Activated T-cell treated with anti-CD3 and anti-CD28 coated beads, Interleukin-2, amount 50 U/mL, for 4 hours (primary cell): ENCODE measurements at regions not wholly inside any gene's neighbourhood (a gene's known extent, or its start where the extent isn't known, plus 50 kb on each side); places are given as distances from the start of the nearest gene placed in this dataset.

Experiments
- ATAC-seq, 2 donors: fragments of 200-7000 bp; cut with Tn5 transposase; one replicate each; pipeline ENCODE4 v1.10.0; 2021
- DNase-seq: peaks from one replicate; pipeline ENCODE4 v3.0.0-alpha.2; 2020
- H3K27me3 Mint-ChIP-seq: one replicate; pipeline ENCODE4 v1.8.0; 2021; ENCODE audit warnings: low read depth, mixed read lengths
- H3K36me3 Mint-ChIP-seq: one replicate; pipeline ENCODE4 v1.8.0; 2022; ENCODE audit warnings: mixed read lengths; ENCODE audit not compliant: insufficient read depth
- H3K4me1 Mint-ChIP-seq: one replicate; pipeline ENCODE4 v1.8.0; 2021; ENCODE audit warnings: low read depth, mixed read lengths
- H3K4me3 Mint-ChIP-seq: one replicate; pipeline ENCODE4 v1.8.0; 2021; ENCODE audit warnings: mild to moderate bottlenecking, moderate library complexity, mixed read lengths
- H3K9me3 Mint-ChIP-seq: one replicate; pipeline ENCODE4 v1.8.0; 2021; ENCODE audit warnings: mixed read lengths

DNA sequence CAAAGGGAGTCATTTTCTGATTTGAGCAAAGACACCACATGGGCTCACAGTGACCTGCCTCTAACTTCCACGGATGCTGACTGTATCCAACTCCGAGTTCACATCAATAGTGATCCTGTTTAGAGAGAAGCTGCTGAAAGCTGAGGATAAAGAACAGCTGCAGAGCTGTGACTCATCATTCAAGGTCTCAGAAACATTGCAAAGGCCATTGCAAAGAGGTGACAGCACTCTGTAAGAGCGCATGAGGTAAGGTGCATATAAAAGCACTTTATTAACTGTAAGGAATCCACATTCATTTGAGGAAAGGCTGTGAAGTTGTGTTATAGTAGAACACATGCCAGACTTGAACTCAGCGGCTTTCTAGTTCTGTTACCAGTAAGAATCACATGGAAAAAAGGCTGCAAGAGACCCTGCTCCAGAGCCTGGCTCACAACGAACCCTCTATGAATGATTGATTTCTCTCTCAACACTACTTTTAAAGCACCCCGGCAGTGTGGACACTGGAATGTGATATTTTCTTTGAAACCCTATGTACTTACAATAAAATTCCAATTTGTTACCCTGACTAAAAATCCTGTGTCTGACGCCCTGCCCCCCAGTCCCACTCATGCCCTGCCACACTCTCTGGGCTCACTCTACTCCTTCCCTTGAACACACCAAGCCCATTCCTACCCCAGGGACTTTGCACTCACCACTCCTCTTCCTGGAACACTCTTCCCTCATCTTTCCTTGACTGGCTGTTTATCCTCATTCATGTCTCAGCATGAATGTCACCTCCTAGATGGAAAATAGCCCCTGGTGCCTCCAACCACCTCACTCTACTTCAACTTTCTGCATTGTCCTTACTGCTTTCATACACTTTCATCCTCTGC is 111.2 kb downstream of the LSM3 start:
- H3K27me3 Mint-ChIP-seq = peaks cover 5% of the 10 kb centered on the region
- ATAC-seq = no peak
- no peaks in the 10 kb centered on the region for H3K4me1 Mint-ChIP-seq
- no peak for DNase-seq
- H3K36me3 Mint-ChIP-seq = no peaks in the 10 kb centered on the region
- no peak overlapping the region for H3K4me3 Mint-ChIP-seq
- no peaks in the 10 kb centered on the region for H3K9me3 Mint-ChIP-seq

DNA sequence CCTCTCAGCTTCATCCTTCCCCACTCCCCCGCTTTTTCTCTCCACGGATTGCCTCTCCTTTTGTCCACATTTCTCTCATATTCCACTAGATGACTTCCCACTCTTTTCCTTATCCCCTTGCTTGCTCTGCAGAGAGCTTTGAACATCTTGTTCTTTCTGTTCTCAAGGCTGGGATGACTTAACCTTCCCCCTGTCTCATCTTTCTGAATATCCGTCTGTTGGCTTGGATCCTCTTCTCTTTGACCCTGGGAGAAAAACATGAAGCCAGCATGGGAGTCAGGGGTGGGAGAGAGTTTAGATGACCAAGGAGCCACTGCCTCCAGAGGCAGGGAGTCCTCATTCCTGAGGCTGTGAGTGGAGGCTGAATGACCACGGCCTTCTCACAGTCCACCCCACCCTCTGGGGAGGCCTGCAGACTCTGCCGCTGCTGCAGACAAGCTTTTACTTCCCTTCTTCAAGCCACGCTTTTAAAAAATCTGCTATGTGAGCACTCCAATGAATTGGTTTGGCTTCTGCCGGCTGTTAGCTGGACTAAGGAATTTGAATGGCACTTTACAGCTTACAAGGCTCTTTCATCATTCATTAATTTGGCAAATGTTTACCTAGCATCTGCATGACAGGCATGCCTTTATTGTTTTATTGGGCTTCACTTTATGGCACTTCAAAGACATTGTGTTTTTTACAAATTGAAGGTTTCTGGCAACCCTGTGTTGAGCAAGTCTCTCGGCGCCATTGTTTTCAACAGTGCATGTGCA is 111.6 kb upstream of the SLC6A6 start:
- Mint-ChIP-seq H3K4me1 (no peaks in the 10 kb centered on the region), H3K27me3 (peaks cover 5% of the 10 kb centered on the region), H3K9me3 (no peaks in the 10 kb centered on the region), H3K4me3 (no peak overlapping the region), H3K36me3 (no peaks in the 10 kb centered on the region)
- DNase-seq (no peak), ATAC-seq (no peak)

DNA sequence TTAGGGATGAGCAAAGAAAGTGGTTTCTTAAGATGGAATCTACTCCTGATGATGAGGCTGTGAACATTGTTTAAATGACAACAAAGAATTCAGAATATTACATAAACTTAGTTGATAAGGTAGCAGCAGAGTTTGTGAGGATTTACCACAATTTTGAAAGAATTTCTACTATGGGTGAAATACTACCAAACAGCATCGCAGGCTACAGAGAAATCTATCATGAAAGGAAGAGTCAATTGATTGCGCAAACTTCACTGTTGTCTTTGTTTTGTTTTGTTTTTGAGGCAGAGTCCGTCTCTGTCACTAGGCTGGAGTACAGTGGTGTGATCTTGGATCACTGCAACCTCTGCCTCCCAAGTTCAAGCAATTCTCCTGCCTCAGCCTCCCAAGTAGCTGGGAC is 107.4 kb upstream of the SLC6A6 start:
- Mint-ChIP-seq H3K27me3 (peaks cover 16% of the 10 kb centered on the region), H3K36me3 (no peaks in the 10 kb centered on the region), H3K9me3 (no peaks in the 10 kb centered on the region), H3K4me3 (no peak overlapping the region), H3K4me1 (no peaks in the 10 kb centered on the region)
- no peak for ATAC-seq
- no peak for DNase-seq

DNA sequence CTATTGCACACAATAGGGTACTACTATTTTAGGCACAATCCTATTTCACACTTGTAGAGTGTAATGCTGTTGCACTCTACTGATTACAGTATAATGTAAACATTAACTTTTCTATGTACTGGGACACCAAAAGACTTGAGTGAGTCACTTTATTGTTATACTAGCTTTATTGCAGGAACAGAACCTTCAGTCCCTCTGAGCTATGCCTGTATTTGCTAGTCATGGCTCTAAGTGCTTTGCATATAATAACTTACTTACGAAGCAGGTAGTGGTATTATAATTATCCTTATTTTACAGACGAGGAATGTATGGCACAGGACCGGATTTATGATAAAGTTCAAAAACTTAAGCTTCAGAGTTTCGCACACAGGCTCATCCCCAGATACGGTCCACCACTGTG is 106.6 kb upstream of the SLC6A6 start:
- ATAC-seq = no peak
- Mint-ChIP-seq H3K4me1 (no peaks in the 10 kb centered on the region), H3K27me3 (peaks cover 11% of the 10 kb centered on the region), H3K4me3 (no peak overlapping the region), H3K36me3 (no peaks in the 10 kb centered on the region), H3K9me3 (no peaks in the 10 kb centered on the region)
- no peak for DNase-seq

DNA sequence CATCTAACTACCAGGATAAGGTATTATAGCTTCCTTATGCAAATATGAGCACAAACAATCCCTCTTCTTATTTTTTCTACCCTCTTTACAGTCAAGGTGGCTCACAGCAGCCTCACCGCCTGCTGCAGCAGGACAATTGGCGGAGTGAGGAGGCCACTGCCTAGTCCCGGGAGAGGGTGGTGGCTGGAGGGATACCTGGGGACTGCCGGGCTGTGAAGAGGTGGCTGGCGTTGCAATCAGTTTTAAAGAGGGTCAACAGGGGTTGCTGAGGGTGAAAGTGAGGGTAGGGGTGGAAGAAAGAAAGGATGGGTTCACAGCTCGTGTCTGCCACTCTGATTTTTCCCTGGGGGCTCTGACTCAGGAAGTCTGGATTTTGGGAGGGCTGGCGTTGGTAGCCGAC is 105.1 kb upstream of the SLC6A6 start:
- Mint-ChIP-seq H3K4me3 (no peak overlapping the region), H3K27me3 (peaks cover 11% of the 10 kb centered on the region), H3K36me3 (no peaks in the 10 kb centered on the region), H3K4me1 (no peaks in the 10 kb centered on the region), H3K9me3 (no peaks in the 10 kb centered on the region)
- DNase-seq = no peak
- no peak for ATAC-seq

DNA sequence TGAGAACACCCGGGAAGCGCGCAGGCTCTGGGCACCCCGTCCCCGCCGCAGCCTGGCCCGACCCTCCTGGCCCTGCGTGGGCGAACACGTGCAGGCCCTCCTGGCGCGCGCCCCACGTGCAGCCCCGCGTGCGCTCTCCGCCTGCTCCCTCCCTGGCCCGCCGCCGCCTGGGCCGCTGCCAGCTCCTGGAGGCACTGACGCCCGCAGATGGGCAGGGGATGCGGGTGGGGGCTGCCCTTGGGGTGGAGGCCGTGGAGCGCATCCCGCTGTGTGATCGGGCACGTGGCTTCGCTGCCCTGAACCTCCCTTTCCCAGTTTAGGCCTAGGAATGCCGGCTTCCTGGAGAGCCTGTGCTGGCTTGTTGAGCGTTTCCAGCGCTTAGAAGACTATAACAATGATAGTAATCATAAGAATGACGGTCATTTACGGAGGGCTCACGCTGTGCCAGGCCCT is 104.6 kb upstream of the SLC6A6 start:
- no peaks in the 10 kb centered on the region for H3K36me3 Mint-ChIP-seq
- H3K4me1 Mint-ChIP-seq = no peaks in the 10 kb centered on the region
- ATAC-seq (no peak), DNase-seq (no peak)
- no peak overlapping the region for H3K4me3 Mint-ChIP-seq
- H3K27me3 Mint-ChIP-seq = peaks cover 11% of the 10 kb centered on the region
- no peaks in the 10 kb centered on the region for H3K9me3 Mint-ChIP-seq

DNA sequence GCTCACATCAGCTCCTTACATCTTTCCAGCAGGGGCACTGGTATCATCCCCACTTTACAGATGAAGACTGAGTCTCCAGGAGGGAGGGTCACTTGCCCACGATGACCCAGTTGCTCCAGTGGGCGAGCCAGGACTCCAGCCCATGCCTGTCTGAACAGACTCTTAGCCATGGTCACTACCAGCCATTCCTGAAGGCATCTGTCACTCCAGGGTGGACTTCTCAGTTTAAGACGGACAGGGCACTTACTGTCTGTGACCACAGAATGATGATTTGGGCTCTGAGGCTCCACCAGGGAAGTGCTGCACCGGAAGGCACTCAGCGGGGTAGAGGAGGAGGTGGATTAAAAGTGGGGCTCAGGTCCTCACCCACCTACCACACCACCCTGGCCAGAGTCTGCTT is 104.0 kb upstream of the SLC6A6 start:
- H3K9me3 Mint-ChIP-seq = no peaks in the 10 kb centered on the region
- peaks cover 11% of the 10 kb centered on the region for H3K27me3 Mint-ChIP-seq
- no peak overlapping the region for H3K4me3 Mint-ChIP-seq
- ATAC-seq (no peak), DNase-seq (no peak)
- peaks cover 4% of the 10 kb centered on the region for H3K4me1 Mint-ChIP-seq
- no peaks in the 10 kb centered on the region for H3K36me3 Mint-ChIP-seq

DNA sequence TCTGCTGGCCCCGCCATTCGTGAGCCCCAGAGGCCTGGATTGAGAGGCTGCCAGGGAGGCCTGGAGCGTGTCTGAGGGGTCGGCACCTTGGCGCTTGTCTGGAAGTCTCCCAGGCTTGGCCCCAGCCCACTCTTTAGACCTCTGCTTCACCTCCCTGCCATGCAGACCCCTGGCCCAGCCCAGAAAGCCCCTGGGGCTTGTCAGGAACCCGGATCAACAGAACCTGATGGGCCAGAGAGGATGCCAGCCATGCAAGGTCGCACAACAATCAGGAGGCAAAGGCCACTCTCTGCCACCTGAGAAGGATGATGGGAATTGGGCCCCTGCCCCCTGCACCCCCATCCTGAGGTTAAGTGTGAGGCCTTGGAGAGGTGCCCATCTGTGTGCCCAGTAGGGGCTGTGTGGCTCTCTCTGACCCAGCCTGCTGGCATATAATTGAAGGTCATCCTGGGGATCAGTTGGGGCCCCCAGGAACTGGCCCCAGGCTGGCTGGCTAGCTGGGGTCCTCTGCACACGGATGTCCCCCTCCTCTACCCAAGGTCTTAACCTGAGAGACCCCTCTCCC is 103.3 kb upstream of the SLC6A6 start:
- Mint-ChIP-seq H3K9me3 (no peaks in the 10 kb centered on the region), H3K36me3 (no peaks in the 10 kb centered on the region), H3K4me3 (no peak overlapping the region), H3K4me1 (peaks cover 8% of the 10 kb centered on the region), H3K27me3 (peaks cover 11% of the 10 kb centered on the region)
- DNase-seq = no peak
- no peak for ATAC-seq

DNA sequence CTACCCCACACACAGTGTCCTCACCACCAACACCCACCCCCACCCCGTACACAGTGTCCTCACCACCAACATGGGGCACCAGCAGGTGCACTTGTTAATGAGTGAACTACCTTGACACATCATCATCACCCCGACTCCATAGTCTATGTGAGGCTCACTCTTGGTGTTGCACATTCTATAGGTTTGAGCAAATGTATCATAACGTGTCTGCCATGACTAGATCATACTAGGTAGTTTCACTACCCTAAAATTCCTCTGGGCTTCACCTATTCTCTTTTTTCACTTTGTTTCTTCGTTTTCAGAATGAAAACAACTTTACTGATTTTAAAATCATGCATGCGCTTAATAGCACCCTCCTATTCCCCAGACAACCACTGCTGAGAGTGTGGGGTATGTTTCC is 102.6 kb upstream of the SLC6A6 start:
- Mint-ChIP-seq H3K27me3 (peaks cover 11% of the 10 kb centered on the region), H3K4me1 (peaks cover 8% of the 10 kb centered on the region), H3K36me3 (no peaks in the 10 kb centered on the region), H3K4me3 (no peak overlapping the region), H3K9me3 (no peaks in the 10 kb centered on the region)
- DNase-seq (no peak), ATAC-seq (no peak)

DNA sequence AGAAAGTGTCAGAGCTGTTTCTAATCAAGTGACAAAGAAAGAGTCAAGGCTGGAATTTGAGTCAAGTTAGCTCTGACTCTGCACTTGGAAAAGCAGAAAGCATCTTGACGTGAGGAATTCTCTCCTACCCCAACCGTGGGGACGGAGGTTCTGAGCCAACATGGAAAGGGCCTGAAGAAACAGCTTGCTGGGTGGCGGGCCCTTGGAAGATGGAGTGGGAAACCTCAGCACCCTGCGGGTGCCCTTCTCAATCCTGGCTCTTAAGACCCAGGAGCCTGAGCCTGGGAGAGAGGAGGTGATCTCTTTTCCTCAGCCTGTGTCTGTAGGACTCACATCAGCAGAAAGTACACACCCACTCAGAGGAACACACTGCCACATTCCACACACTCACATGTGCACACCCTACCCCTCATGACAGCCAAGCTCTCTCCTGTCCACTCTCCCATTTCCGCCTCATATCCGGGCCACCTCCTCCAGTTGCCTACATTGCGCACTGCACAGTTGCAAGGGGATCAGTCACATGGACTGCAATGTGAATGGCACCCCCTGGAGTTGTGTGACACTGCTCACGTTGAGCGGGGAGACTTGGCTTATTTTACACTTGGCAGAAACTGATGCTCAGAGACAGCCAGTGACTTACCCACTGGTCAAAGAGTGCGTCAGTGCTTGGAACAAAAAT is 101.5 kb upstream of the SLC6A6 start:
- H3K4me1 Mint-ChIP-seq = peaks cover 8% of the 10 kb centered on the region
- no peaks in the 10 kb centered on the region for H3K9me3 Mint-ChIP-seq
- peaks cover 13% of the 10 kb centered on the region for H3K27me3 Mint-ChIP-seq
- no peak overlapping the region for H3K4me3 Mint-ChIP-seq
- no peaks in the 10 kb centered on the region for H3K36me3 Mint-ChIP-seq
- DNase-seq (no peak), ATAC-seq (no peak)

DNA sequence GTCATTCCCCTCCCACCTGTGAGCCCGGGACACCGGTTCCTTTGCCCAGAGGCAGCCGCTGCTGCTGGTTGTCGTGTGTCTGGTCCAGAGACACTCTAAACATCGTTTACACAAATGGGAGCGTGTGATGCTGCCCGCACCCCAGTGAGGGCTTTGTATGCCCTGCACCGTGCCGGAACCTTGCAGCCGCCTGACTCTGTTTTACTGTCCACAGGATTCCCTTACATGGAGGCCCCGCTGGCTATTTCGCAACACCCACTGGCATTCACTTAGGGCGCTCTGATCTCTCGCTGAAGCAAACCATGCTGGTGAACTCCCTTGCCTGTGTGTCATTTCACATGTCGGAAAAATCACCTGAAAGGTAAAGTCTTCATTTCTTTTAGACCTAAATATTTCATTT is 100.8 kb upstream of the SLC6A6 start:
- Mint-ChIP-seq H3K9me3 (no peaks in the 10 kb centered on the region), H3K27me3 (peaks cover 12% of the 10 kb centered on the region), H3K4me3 (no peak overlapping the region), H3K4me1 (peaks cover 8% of the 10 kb centered on the region), H3K36me3 (no peaks in the 10 kb centered on the region)
- DNase-seq (no peak), ATAC-seq (no peak)

DNA sequence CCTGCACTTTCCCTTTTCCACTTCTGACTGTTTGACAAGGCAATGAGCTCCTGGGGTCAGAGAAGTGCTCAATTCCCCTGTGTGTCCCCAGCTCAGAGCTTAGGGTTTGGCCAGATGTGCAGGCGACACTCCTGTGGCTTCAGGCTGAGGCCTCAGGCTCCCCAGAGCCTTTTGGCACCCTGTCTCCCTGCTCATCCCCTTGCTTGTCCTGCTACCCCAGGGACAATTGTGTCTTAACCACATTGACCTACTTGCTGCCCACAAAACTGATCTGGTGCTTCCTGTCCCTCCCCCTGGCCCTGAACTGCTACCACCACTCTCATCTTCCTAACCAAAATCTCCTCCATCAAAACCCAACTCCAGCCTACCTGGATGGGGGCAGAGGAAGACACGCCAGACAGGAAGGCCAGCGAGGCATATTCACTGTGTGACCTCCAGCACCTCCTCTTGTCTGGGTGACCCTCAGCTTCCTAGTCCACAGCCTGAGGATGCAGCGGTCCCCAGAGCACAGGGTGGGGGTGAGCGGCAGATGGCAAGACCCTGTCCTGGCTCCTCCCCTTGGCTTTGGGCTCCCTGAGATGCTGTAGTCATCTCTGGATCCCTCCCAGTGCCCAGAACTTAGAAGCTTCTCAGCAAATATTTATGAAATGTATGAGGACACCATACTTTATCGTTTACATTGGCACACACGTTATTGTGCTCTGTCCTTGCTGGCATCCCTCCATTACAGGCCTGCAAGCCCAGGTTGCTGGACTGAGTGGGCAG is 98.9 kb upstream of the SLC6A6 start:
- H3K9me3 Mint-ChIP-seq = no peaks in the 10 kb centered on the region
- no peak for ATAC-seq

DNA sequence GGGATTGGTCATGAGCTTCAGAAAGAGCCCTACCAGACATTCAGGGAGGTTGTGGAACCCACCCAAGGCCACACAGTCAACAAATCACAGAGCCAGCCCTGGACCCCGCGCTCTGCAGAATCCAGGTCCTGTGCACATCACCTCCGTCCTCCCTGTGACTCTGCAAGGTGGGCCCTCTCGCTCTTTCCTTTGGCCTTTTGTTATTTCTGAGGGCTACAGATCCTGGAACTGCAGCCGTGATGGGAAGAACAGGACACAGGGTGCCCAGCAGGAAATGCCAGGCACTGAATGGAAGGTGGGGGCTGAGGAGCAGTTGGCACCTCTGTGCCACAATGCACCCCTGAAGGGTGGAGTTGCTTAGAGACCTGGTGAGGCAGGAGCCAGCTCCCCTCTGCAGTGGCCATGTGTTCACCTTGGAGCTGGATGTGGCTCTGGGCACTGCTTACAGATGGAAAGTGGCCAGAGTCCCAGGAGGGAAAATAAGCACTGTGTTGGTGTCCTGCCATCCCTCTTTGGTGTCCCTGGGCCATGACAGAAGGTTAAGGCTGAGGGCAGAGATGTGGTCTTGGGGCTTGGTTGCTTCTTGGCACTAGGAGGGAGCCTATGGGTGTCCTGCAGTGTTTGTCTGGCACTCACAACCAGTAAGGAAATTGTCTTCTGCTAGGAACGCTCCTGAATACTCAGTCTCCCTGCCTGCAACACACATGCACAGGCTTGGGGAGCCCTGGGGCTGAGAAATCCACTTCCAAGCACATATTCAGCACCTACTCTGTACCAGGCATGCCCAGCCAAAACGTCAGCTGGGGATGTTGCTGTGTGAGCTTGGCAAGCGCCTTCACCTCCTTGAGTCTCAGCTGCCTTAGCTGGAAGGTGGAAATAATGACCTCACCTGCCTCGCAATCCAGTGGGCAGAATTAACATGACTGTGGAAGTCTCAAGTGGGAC is 98.0 kb upstream of the SLC6A6 start:
- H3K4me3 Mint-ChIP-seq = no peak overlapping the region
- peaks cover 15% of the 10 kb centered on the region for H3K27me3 Mint-ChIP-seq
- DNase-seq = no peak
- no peaks in the 10 kb centered on the region for H3K36me3 Mint-ChIP-seq
- H3K4me1 Mint-ChIP-seq = peaks cover 8% of the 10 kb centered on the region
- no peak for ATAC-seq
- no peaks in the 10 kb centered on the region for H3K9me3 Mint-ChIP-seq

More for the DNA sequence above, 98.9 kb upstream of the SLC6A6 start:
- peaks cover 8% of the 10 kb centered on the region for H3K4me1 Mint-ChIP-seq
- H3K36me3 Mint-ChIP-seq = no peaks in the 10 kb centered on the region
- no peak overlapping the region for H3K4me3 Mint-ChIP-seq
- DNase-seq = no peak
- H3K27me3 Mint-ChIP-seq = peaks cover 13% of the 10 kb centered on the region
